Gastroesophageal sphincter (tissue), 4 donors: ENCODE measurements at regions not wholly inside any gene's neighbourhood (a gene's known extent, or its start where the extent isn't known, plus 50 kb on each side); places are given as distances from the start of the nearest gene placed in this dataset.

Experiments
- ATAC-seq: fragments of 150-250 bp; one replicate; pipeline ENCODE4 v1.9.1; 2016; ENCODE audit warnings: mild to moderate bottlenecking, moderate library complexity
- H3K27ac ChIP-seq, 4 donors: fragments of 200-600 bp; sonication (generic) in 3 of 4; 1 replicate in 3 of 4; 2 replicates in 1 of 4; pipeline ENCODE4 v1.5.1; 2016 to 2019
- H3K27me3 ChIP-seq: fragments of 200-600 bp; sonication (generic); one replicate; pipeline ENCODE4 v1.5.1; 2019
- H3K36me3 ChIP-seq, 2 donors: fragments of 200-600 bp; sonication (generic); one replicate each; pipeline ENCODE4 v1.5.1; 2019; ENCODE audit warnings: control low read depth in 1 of 2
- H3K4me1 ChIP-seq, 3 donors: fragments of 200-600 bp; sonication (generic); 1 replicate in 2 of 3; 2 replicates in 1 of 3; pipeline ENCODE4 v1.5.1; 2016 to 2019; ENCODE audit warnings: control low read depth in 2 of 3
- H3K4me3 ChIP-seq, 2 donors: fragments of 200-600 bp; sonication (generic); one replicate each; pipeline ENCODE4 v1.5.1; 2019; ENCODE audit warnings: mild to moderate bottlenecking in 1 of 2, moderate library complexity in 1 of 2
- H3K9me3 ChIP-seq, 3 donors: fragments of 200-600 bp; sonication (generic); one replicate each; pipeline ENCODE4 v1.5.1; 2017 to 2019; ENCODE audit warnings: control low read depth in 2 of 3
- EP300 ChIP-seq: sonication (generic); formaldehyde crosslinking; IDR thresholded peaks from one replicate; pipeline ENCODE4 v1.6.1; 2017; ENCODE audit warnings: antibody characterized with exemption, mild to moderate bottlenecking
- POLR2A ChIP-seq, 2 donors: fragments of 450-650 bp; IDR thresholded peaks; one replicate each; pipeline ENCODE4 v1.6.1; 2017; ENCODE audit warnings: antibody characterized with exemption in 2 of 2, mild to moderate bottlenecking in 2 of 2, moderate library complexity in 1 of 2
- POLR2AphosphoS5 ChIP-seq: sonication (generic); formaldehyde crosslinking; IDR thresholded peaks from one replicate; pipeline ENCODE4 v1.6.1; 2017; ENCODE audit warnings: antibody characterized with exemption
- WGBS, 2 donors: methylation state at CpG; one replicate each; pipeline ENCODE4 v1.1.5; 2018; ENCODE audit warnings: low coverage in 1 of 2; 5-methylcytosine and 5-hydroxymethylcytosine counted together
- TF ChIP-seq, protein P1 (sequence below), 4 experiments: fragments of 200-600 bp in 2 of 4; fragments of 450-650 bp in 2 of 4; sonication (generic) in 1 of 4; IDR thresholded peaks; one replicate each; pipeline ENCODE4 v1.5.1; 2017 to 2019; ENCODE audit warnings: antibody characterized with exemption in 4 of 4, mild to moderate bottlenecking in 2 of 4, moderate library complexity in 2 of 4

DNA sequence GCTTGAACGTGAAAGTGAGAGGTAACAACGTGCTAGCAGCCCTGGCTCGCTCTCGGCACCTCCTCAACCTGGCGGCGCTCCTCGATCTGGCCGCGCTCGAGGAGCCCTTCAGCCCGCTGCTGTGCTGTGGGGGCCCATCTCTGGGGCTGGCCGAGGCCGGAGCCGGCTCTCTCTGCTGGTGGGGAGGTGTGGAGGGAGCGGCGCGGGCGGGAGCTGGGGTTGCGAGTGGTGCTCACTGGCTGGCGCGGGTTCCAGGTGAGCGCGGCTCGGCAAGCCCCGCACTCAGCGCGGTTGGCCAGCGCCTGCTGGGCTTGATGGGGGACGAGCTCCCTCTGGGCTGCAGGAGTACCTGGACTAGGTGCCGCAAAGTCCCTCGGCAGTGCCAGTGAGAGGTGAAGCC lies 52.5 kb upstream of the RPS6KA2 start:
- Histone ChIP-seq H3K27ac (no peak overlapping the region), H3K4me1 (no peaks in the 10 kb centered on the region), H3K36me3 (no peaks in the 10 kb centered on the region), H3K27me3 (no peaks in the 10 kb centered on the region), H3K9me3 (no peaks in the 10 kb centered on the region), H3K4me3 (no peak overlapping the region)
- TF ChIP-seq POLR2A (IDR thresholded peaks at IDR 0.05) (no peak), POLR2AphosphoS5 (no peak), EP300 (no peak)
- TF ChIP-seq, protein P1, sequence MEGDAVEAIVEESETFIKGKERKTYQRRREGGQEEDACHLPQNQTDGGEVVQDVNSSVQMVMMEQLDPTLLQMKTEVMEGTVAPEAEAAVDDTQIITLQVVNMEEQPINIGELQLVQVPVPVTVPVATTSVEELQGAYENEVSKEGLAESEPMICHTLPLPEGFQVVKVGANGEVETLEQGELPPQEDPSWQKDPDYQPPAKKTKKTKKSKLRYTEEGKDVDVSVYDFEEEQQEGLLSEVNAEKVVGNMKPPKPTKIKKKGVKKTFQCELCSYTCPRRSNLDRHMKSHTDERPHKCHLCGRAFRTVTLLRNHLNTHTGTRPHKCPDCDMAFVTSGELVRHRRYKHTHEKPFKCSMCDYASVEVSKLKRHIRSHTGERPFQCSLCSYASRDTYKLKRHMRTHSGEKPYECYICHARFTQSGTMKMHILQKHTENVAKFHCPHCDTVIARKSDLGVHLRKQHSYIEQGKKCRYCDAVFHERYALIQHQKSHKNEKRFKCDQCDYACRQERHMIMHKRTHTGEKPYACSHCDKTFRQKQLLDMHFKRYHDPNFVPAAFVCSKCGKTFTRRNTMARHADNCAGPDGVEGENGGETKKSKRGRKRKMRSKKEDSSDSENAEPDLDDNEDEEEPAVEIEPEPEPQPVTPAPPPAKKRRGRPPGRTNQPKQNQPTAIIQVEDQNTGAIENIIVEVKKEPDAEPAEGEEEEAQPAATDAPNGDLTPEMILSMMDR (IDR thresholded peaks at IDR 0.05), result no peak
- 96 to 100% methylated on average over 3 to 10 of the region's 31 CpGs for WGBS, 2 donors
- ATAC-seq, result no peak

DNA sequence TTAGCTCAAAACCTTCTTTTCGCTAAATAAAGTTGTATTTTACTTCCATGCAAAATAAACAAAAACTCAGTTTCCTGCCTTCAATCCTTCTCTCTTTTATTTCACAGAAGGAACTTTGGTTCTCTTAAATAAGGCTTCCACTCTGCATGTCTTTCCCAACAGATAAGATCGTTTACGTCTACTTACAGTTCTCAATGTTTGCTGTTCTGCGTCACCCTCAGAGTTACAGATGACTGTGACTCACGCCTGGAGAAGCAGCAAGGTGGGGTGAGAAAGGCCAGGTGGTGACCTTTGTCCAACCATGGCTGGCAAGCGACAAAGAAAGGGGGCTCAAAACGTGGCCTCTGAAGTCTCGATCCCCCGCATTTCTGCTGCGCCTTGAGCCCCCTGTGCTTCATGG lies 51.4 kb upstream of the RPS6KA2 start:
- TF ChIP-seq POLR2AphosphoS5 (no peak), POLR2A (IDR thresholded peaks at IDR 0.05) (no peak), EP300 (no peak)
- TF ChIP-seq, protein P1 (IDR thresholded peaks at IDR 0.05), result no peak
- Histone ChIP-seq H3K4me1 (peaks cover 0 to 9% (median 0%) of the 10 kb centered on the region in 3 donors), H3K27me3 (no peaks in the 10 kb centered on the region), H3K36me3 (no peaks in the 10 kb centered on the region), H3K27ac (no peak overlapping the region), H3K4me3 (no peak overlapping the region), H3K9me3 (no peaks in the 10 kb centered on the region)
- no peak for ATAC-seq
- WGBS, 2 donors, result 81 to 90% methylated on average over 8 to 9 of the region's 10 CpGs

DNA sequence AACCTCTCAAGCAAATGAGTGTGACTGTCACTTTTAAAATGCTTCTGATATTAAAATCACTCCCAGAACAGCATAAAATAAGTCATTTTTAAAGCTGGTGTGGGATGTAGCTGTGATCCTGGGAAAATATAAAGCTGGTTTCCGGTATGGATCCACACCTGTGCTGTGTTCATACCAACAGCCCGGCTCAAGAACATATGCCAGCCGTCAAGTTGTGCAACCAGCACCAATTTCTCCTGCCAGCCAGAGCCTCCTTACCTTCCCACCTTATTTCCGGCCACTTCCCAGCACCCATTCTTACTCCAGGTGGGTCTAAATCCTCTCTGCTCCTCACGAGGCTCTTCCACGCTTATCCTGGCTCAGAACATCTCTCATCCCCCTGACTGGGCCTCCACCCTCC lies 50.9 kb upstream of the RPS6KA2 start:
- Histone ChIP-seq H3K27ac (no peak overlapping the region), H3K27me3 (no peaks in the 10 kb centered on the region), H3K36me3 (no peaks in the 10 kb centered on the region), H3K4me3 (no peak overlapping the region), H3K4me1 (peaks cover 0 to 14% (median 0%) of the 10 kb centered on the region in 3 donors), H3K9me3 (no peaks in the 10 kb centered on the region)
- no peak for ATAC-seq
- 85 to 94% methylated on average over 3 to 6 of the region's 6 CpGs for WGBS, 2 donors
- TF ChIP-seq POLR2A (IDR thresholded peaks at IDR 0.05) (no peak), POLR2AphosphoS5 (no peak)
- TF ChIP-seq, protein P1 (IDR thresholded peaks at IDR 0.05), result no peak
